SH-SY5Y (cell line): ENCODE measurements at regions not wholly inside any gene's neighbourhood (a gene's known extent, or its start where the extent isn't known, plus 50 kb on each side); places are given as distances from the start of the nearest gene placed in this dataset.

ENCODE experiments used
- GATA2 ChIP-seq: IDR thresholded peaks from 2 replicates; pipeline ENCODE4 v1.6.1; 2011; ENCODE audit warnings: mild to moderate bottlenecking, low read depth, low read length
- GATA3 ChIP-seq: IDR thresholded peaks from 2 replicates; pipeline ENCODE4 v1.6.1; 2011; ENCODE audit warnings: low read depth, mild to moderate bottlenecking, low read length, moderate library complexity

GRCh38 chr20:1778338-1778737 is 116.9 kb upstream of the SIRPA start:
- TF ChIP-seq GATA3 (no peak), GATA2 (no peak)
